NOMO-1 (cell line): ENCODE measurements at regions not wholly inside any gene's neighbourhood (a gene's known extent, or its start where the extent isn't known, plus 50 kb on each side); places are given as distances from the start of the nearest gene placed in this dataset.
A peak's percentile ranks its signal among the peaks of the same experiment; 100 is the strongest.

Experiments
- DNase-seq, 2 experiments: peaks; one replicate each; lab custom pipeline; 2025; ENCODE audit not compliant: unreplicated experiment in 2 of 2; lab: John Stamatoyannopoulos, UW

- no peak for DNase-seq
These were observed 984.7 kb upstream of the PCDH9 start for GRCh38 chr13:68214691-68215415.

GRCh38 chr13:68199271-68199670 lies 969.1 kb upstream of the PCDH9 start:
- DNase-seq = no peak

GRCh38 chr13:68190818-68191217 lies 960.7 kb upstream of the PCDH9 start:
- DNase-seq = no peak

GRCh38 chr13:68185444-68186141 lies 955.5 kb upstream of the PCDH9 start:
- DNase-seq = no peak

- no peak for DNase-seq
These were observed 946.3 kb upstream of the PCDH9 start for GRCh38 chr13:68176475-68176874.

- DNase-seq = no peak
These were observed 944.8 kb upstream of the PCDH9 start for GRCh38 chr13:68174893-68175292.

- DNase-seq = no peak
These were observed 943.0 kb upstream of the PCDH9 start for GRCh38 chr13:68173111-68173510.

- no peak for DNase-seq
These were observed 940.8 kb upstream of the PCDH9 start for GRCh38 chr13:68170961-68171360.

GRCh38 chr13:68168448-68168847 lies 938.3 kb upstream of the PCDH9 start:
- no peak for DNase-seq

GRCh38 chr13:68160466-68160865 lies 930.3 kb upstream of the PCDH9 start:
- DNase-seq = no peak

- DNase-seq = no peak
These were observed 922.3 kb upstream of the PCDH9 start for GRCh38 chr13:68152414-68152813.

GRCh38 chr13:68145852-68146251 lies 915.7 kb upstream of the PCDH9 start:
- no peak for DNase-seq

GRCh38 chr13:68128297-68128915 lies 898.3 kb upstream of the PCDH9 start:
- no peak for DNase-seq

- no peak for DNase-seq
These were observed 894.9 kb upstream of the PCDH9 start for GRCh38 chr13:68125087-68125480.

- DNase-seq = no peak
These were observed 894.4 kb upstream of the PCDH9 start for GRCh38 chr13:68124437-68125086.

GRCh38 chr13:68110178-68110768 lies 880.1 kb upstream of the PCDH9 start:
- DNase-seq = no peak

GRCh38 chr13:68107667-68108066 lies 877.5 kb upstream of the PCDH9 start:
- DNase-seq = no peak

GRCh38 chr13:68099631-68100030 lies 869.5 kb upstream of the PCDH9 start:
- DNase-seq = no peak

- DNase-seq = peak; percentile 21 to 45
These were observed 850.9 kb upstream of the PCDH9 start for GRCh38 chr13:68081061-68081460.

- no peak for DNase-seq
These were observed 848.7 kb upstream of the PCDH9 start for GRCh38 chr13:68078874-68079273.

- DNase-seq = no peak
These were observed 848.3 kb upstream of the PCDH9 start for GRCh38 chr13:68078469-68078868.
